GM19463 (cell line): ENCODE measurements at regions not wholly inside any gene's neighbourhood (a gene's known extent, or its start where the extent isn't known, plus 50 kb on each side); places are given as distances from the start of the nearest gene placed in this dataset.

Source experiments
- ATAC-seq: cut with Tn5 transposase; IDR thresholded peaks from one replicate; pipeline ENCODE4 v1.9.1; 2021; ENCODE audit warnings: mild to moderate bottlenecking, moderate library complexity; ENCODE audit not compliant: unreplicated experiment

GRCh38 chr20:17012546-17013226 lies 214.2 kb upstream of the PCSK2 start:
- ATAC-seq = no peak

GRCh38 chr20:17014217-17014616 lies 212.6 kb upstream of the PCSK2 start:
- ATAC-seq = no peak

GRCh38 chr20:17014756-17015366 lies 212.0 kb upstream of the PCSK2 start:
- no peak for ATAC-seq

- ATAC-seq = no peak
Observed at GRCh38 chr20:17017232-17017631, 209.6 kb upstream of the PCSK2 start.

- ATAC-seq = no peak
Observed at GRCh38 chr20:17021481-17021880, 205.4 kb upstream of the PCSK2 start.

- ATAC-seq = no peak
Observed at GRCh38 chr20:17023036-17023435, 203.8 kb upstream of the PCSK2 start.

GRCh38 chr20:17023806-17024205 lies 203.0 kb upstream of the PCSK2 start:
- ATAC-seq = no peak

GRCh38 chr20:17024513-17025119 lies 202.2 kb upstream of the PCSK2 start:
- no peak for ATAC-seq

- ATAC-seq = no peak
Observed at GRCh38 chr20:17026346-17026745, 200.5 kb upstream of the PCSK2 start.

- no peak for ATAC-seq
Observed at GRCh38 chr20:17029698-17030097, 197.1 kb upstream of the PCSK2 start.

- ATAC-seq = no peak
Observed at GRCh38 chr20:17036541-17036940, 190.3 kb upstream of the PCSK2 start.

GRCh38 chr20:17042122-17042521 lies 184.7 kb upstream of the PCSK2 start:
- no peak for ATAC-seq

- ATAC-seq = no peak
Observed at GRCh38 chr20:17043323-17043722, 183.5 kb upstream of the PCSK2 start.

- no peak for ATAC-seq
Observed at GRCh38 chr20:17044891-17045290, 181.9 kb upstream of the PCSK2 start.

- ATAC-seq = no peak
Observed at GRCh38 chr20:17059465-17059864, 167.4 kb upstream of the PCSK2 start.

- no peak for ATAC-seq
Observed at GRCh38 chr20:17061715-17062114, 165.1 kb upstream of the PCSK2 start.

GRCh38 chr20:17062712-17063111 lies 164.1 kb upstream of the PCSK2 start:
- ATAC-seq = no peak

- ATAC-seq = no peak
Observed at GRCh38 chr20:17066902-17067301, 159.9 kb upstream of the PCSK2 start.

- ATAC-seq = no peak
Observed at GRCh38 chr20:17068084-17068711, 158.6 kb upstream of the PCSK2 start.

GRCh38 chr20:17077030-17077429 lies 149.8 kb upstream of the PCSK2 start:
- no peak for ATAC-seq

- ATAC-seq = no peak
Observed at GRCh38 chr20:17083738-17084137, 143.1 kb upstream of the PCSK2 start.

GRCh38 chr20:17084909-17085308 lies 141.9 kb upstream of the PCSK2 start:
- no peak for ATAC-seq
